ENCODE measurements at regions not wholly inside any gene's neighbourhood (a gene's known extent, or its start where the extent isn't known, plus 50 kb on each side); places are given as distances from the start of the nearest gene placed in this dataset.

GRCh38 chr10:2294739-2295138 lies 557.4 kb upstream of the ADARB2 start:
- no peak overlapping the region for H3K27ac Mint-ChIP-seq
- no peak for TF ChIP-seq CTCF (IDR thresholded peaks at IDR 0.05; ENCODE audit: unreplicated experiment)
- peaks cover 11% of the 10 kb centered on the region for H3K4me1 Mint-ChIP-seq (ENCODE audit: low read depth)
- H3K9me3 Mint-ChIP-seq (ENCODE audit: low read depth), result no peaks in the 10 kb centered on the region
- H3K4me3 Mint-ChIP-seq (ENCODE audit: low read depth), result no peak overlapping the region
- H3K36me3 Mint-ChIP-seq (ENCODE audit: insufficient read depth), result no peaks in the 10 kb centered on the region
- H3K27me3 Mint-ChIP-seq, result peaks cover 3% of the 10 kb centered on the region
- DNase-seq (ENCODE audit: low spot score, unreplicated experiment), result no peak

GRCh38 chr10:2284071-2284470 lies 546.7 kb upstream of the ADARB2 start:
- no peak for TF ChIP-seq CTCF (IDR thresholded peaks at IDR 0.05; ENCODE audit: unreplicated experiment)
- no peak overlapping the region for H3K27ac Mint-ChIP-seq
- DNase-seq (ENCODE audit: low spot score, unreplicated experiment), result no peak
- H3K27me3 Mint-ChIP-seq, result peaks cover 9% of the 10 kb centered on the region
- H3K9me3 Mint-ChIP-seq (ENCODE audit: low read depth), result no peaks in the 10 kb centered on the region
- no peaks in the 10 kb centered on the region for H3K36me3 Mint-ChIP-seq (ENCODE audit: insufficient read depth)
- H3K4me1 Mint-ChIP-seq (ENCODE audit: low read depth), result peaks cover 1% of the 10 kb centered on the region
- H3K4me3 Mint-ChIP-seq (ENCODE audit: low read depth), result no peak overlapping the region

GRCh38 chr10:2282202-2282601 lies 544.9 kb upstream of the ADARB2 start:
- DNase-seq (ENCODE audit: low spot score, unreplicated experiment), result no peak
- Mint-ChIP-seq H3K9me3 (ENCODE audit: low read depth) (no peaks in the 10 kb centered on the region), H3K27me3 (peaks cover 9% of the 10 kb centered on the region), H3K4me3 (ENCODE audit: low read depth) (no peak overlapping the region), H3K4me1 (ENCODE audit: low read depth) (peaks cover under 1% of the 10 kb centered on the region), H3K27ac (no peak overlapping the region), H3K36me3 (ENCODE audit: insufficient read depth) (no peaks in the 10 kb centered on the region)
- no peak for TF ChIP-seq CTCF (IDR thresholded peaks at IDR 0.05; ENCODE audit: unreplicated experiment)

GRCh38 chr10:2280713-2281300 lies 543.5 kb upstream of the ADARB2 start:
- H3K4me1 Mint-ChIP-seq (ENCODE audit: low read depth), result no peaks in the 10 kb centered on the region
- TF ChIP-seq CTCF (IDR thresholded peaks at IDR 0.05; ENCODE audit: unreplicated experiment), result no peak
- no peak overlapping the region for H3K27ac Mint-ChIP-seq
- no peaks in the 10 kb centered on the region for H3K36me3 Mint-ChIP-seq (ENCODE audit: insufficient read depth)
- peaks cover 3% of the 10 kb centered on the region for H3K9me3 Mint-ChIP-seq (ENCODE audit: low read depth)
- no peak for DNase-seq (ENCODE audit: low spot score, unreplicated experiment)
- H3K27me3 Mint-ChIP-seq, result peaks cover 9% of the 10 kb centered on the region
- no peak overlapping the region for H3K4me3 Mint-ChIP-seq (ENCODE audit: low read depth)

- Mint-ChIP-seq H3K27me3 (peaks cover 9% of the 10 kb centered on the region), H3K4me1 (ENCODE audit: low read depth) (no peaks in the 10 kb centered on the region), H3K27ac (no peak overlapping the region), H3K4me3 (ENCODE audit: low read depth) (no peak overlapping the region), H3K36me3 (ENCODE audit: insufficient read depth) (no peaks in the 10 kb centered on the region), H3K9me3 (ENCODE audit: low read depth) (peaks cover 3% of the 10 kb centered on the region)
- TF ChIP-seq CTCF (IDR thresholded peaks at IDR 0.05; ENCODE audit: unreplicated experiment), result no peak
- DNase-seq (ENCODE audit: low spot score, unreplicated experiment), result no peak
Measured at GRCh38 chr10:2279711-2280110, 542.4 kb upstream of the ADARB2 start.
